ENCODE measurements at regions not wholly inside any gene's neighbourhood (a gene's known extent, or its start where the extent isn't known, plus 50 kb on each side); places are given as distances from the start of the nearest gene placed in this dataset.

GRCh38 chr20:39399463-39399862 is 437.3 kb downstream of the DHX35 start:
- Histone ChIP-seq H3K27ac (ENCODE audit: low read depth, low read length) (no peak overlapping the region), H4K20me1 (ENCODE audit: insufficient read depth, low read length) (no peaks in the 10 kb centered on the region), H3K79me2 (ENCODE audit: insufficient read depth, low read length) (no peaks in the 10 kb centered on the region), H3K4me2 (ENCODE audit: insufficient read depth, low read length) (no peak overlapping the region), H3K27me3 (ENCODE audit: insufficient read depth, low read length) (no peaks in the 10 kb centered on the region), H3K4me1 (ENCODE audit: insufficient read depth, low read length) (no peaks in the 10 kb centered on the region), H3K9me3 (ENCODE audit: low read depth, low read length) (no peaks in the 10 kb centered on the region), H3K4me3 (ENCODE audit: insufficient read depth, low read length) (no peak overlapping the region), H2AFZ (ENCODE audit: low read length) (no peak overlapping the region), H3K36me3 (ENCODE audit: insufficient read depth, low read length) (no peaks in the 10 kb centered on the region)
- no peak for DNase-seq (ENCODE audit: insufficient read length, low spot score, missing footprints)
- no peak for TF ChIP-seq CTCF (IDR thresholded peaks at IDR 0.05; ENCODE audit: extremely low read depth, low read depth, low read length)

- TF ChIP-seq CTCF (IDR thresholded peaks at IDR 0.05; ENCODE audit: extremely low read depth, low read depth, low read length): no peak
- Histone ChIP-seq H3K4me2 (ENCODE audit: insufficient read depth, low read length) (no peak overlapping the region), H3K79me2 (ENCODE audit: insufficient read depth, low read length) (no peaks in the 10 kb centered on the region), H4K20me1 (ENCODE audit: insufficient read depth, low read length) (no peaks in the 10 kb centered on the region), H3K4me3 (ENCODE audit: insufficient read depth, low read length) (no peak overlapping the region), H2AFZ (ENCODE audit: low read length) (no peak overlapping the region), H3K36me3 (ENCODE audit: insufficient read depth, low read length) (no peaks in the 10 kb centered on the region), H3K27ac (ENCODE audit: low read depth, low read length) (no peak overlapping the region), H3K27me3 (ENCODE audit: insufficient read depth, low read length) (no peaks in the 10 kb centered on the region), H3K4me1 (ENCODE audit: insufficient read depth, low read length) (no peaks in the 10 kb centered on the region), H3K9me3 (ENCODE audit: low read depth, low read length) (no peaks in the 10 kb centered on the region)
- DNase-seq (ENCODE audit: insufficient read length, low spot score, missing footprints): no peak
These were observed 436.5 kb downstream of the DHX35 start for GRCh38 chr20:39398656-39399055.

- H3K4me2 ChIP-seq (ENCODE audit: insufficient read depth, low read length): no peak overlapping the region
- H4K20me1 ChIP-seq (ENCODE audit: insufficient read depth, low read length): no peaks in the 10 kb centered on the region
- no peaks in the 10 kb centered on the region for H3K79me2 ChIP-seq (ENCODE audit: insufficient read depth, low read length)
- TF ChIP-seq CTCF (IDR thresholded peaks at IDR 0.05; ENCODE audit: extremely low read depth, low read depth, low read length): no peak
- no peaks in the 10 kb centered on the region for H3K36me3 ChIP-seq (ENCODE audit: insufficient read depth, low read length)
- no peak overlapping the region for H3K27ac ChIP-seq (ENCODE audit: low read depth, low read length)
- H2AFZ ChIP-seq (ENCODE audit: low read length): no peak overlapping the region
- H3K9me3 ChIP-seq (ENCODE audit: low read depth, low read length): no peaks in the 10 kb centered on the region
- H3K4me3 ChIP-seq (ENCODE audit: insufficient read depth, low read length): no peak overlapping the region
- DNase-seq (ENCODE audit: insufficient read length, low spot score, missing footprints): no peak
- no peaks in the 10 kb centered on the region for H3K4me1 ChIP-seq (ENCODE audit: insufficient read depth, low read length)
- no peaks in the 10 kb centered on the region for H3K27me3 ChIP-seq (ENCODE audit: insufficient read depth, low read length)
These were observed 435.5 kb downstream of the DHX35 start for GRCh38 chr20:39397646-39398045.

GRCh38 chr20:39395478-39396291 is 433.5 kb downstream of the DHX35 start:
- no peak for TF ChIP-seq CTCF (IDR thresholded peaks at IDR 0.05; ENCODE audit: extremely low read depth, low read depth, low read length)
- no peaks in the 10 kb centered on the region for H3K79me2 ChIP-seq (ENCODE audit: insufficient read depth, low read length)
- no peak overlapping the region for H2AFZ ChIP-seq (ENCODE audit: low read length)

More at GRCh38 chr20:39395478-39396291, 433.5 kb downstream of the DHX35 start:
- Histone ChIP-seq H3K36me3 (ENCODE audit: insufficient read depth, low read length) (no peaks in the 10 kb centered on the region), H3K4me2 (ENCODE audit: insufficient read depth, low read length) (no peak overlapping the region), H4K20me1 (ENCODE audit: insufficient read depth, low read length) (no peaks in the 10 kb centered on the region), H3K27me3 (ENCODE audit: insufficient read depth, low read length) (no peaks in the 10 kb centered on the region), H3K4me1 (ENCODE audit: insufficient read depth, low read length) (no peaks in the 10 kb centered on the region), H3K9me3 (ENCODE audit: low read depth, low read length) (no peaks in the 10 kb centered on the region), H3K27ac (ENCODE audit: low read depth, low read length) (no peak overlapping the region), H3K4me3 (ENCODE audit: insufficient read depth, low read length) (no peak overlapping the region)
- DNase-seq (ENCODE audit: insufficient read length, low spot score, missing footprints): no peak
